H9 (cell line): ENCODE measurements at regions not wholly inside any gene's neighbourhood (a gene's known extent, or its start where the extent isn't known, plus 50 kb on each side); places are given as distances from the start of the nearest gene placed in this dataset.

Experiments used
- DNase-seq: peaks from one replicate; pipeline ENCODE4 v3.0.0-alpha.2; 2017
- H2AFZ ChIP-seq: one replicate; pipeline ENCODE4 v1.6.1; 2013; ENCODE audit warnings: mild to moderate bottlenecking, low read length, control low read depth, moderate library complexity
- H2AK5ac ChIP-seq: 2 replicates; pipeline ENCODE4 v1.6.1; 2013; ENCODE audit warnings: low read length, control low read depth, mixed read lengths; ENCODE audit not compliant: insufficient read length
- H2BK120ac ChIP-seq: one replicate; pipeline ENCODE4 v1.6.1; 2013; ENCODE audit warnings: low read depth, mild to moderate bottlenecking, low read length, control low read depth, inconsistent platforms; ENCODE audit not compliant: poor library complexity, severe bottlenecking
- H2BK12ac ChIP-seq: 2 replicates; pipeline ENCODE4 v1.6.1; 2013; ENCODE audit warnings: low read length, control low read depth, mixed read lengths, low read depth; ENCODE audit not compliant: insufficient read length
- H2BK15ac ChIP-seq: 2 replicates; pipeline ENCODE4 v1.6.1; 2013; ENCODE audit warnings: low read depth, low read length, control low read depth
- H2BK20ac ChIP-seq: one replicate; pipeline ENCODE4 v1.6.1; 2013; ENCODE audit warnings: low read depth, mild to moderate bottlenecking, low read length, control low read depth, inconsistent platforms; ENCODE audit not compliant: poor library complexity, severe bottlenecking
- H2BK5ac ChIP-seq: 2 replicates; pipeline ENCODE4 v1.6.1; 2013; ENCODE audit warnings: low read length, control low read depth, mixed read lengths; ENCODE audit not compliant: insufficient read length
- H3K14ac ChIP-seq: 2 replicates; pipeline ENCODE4 v1.6.1; 2013; ENCODE audit warnings: low read length, control low read depth; ENCODE audit not compliant: insufficient read depth
- H3K18ac ChIP-seq: 2 replicates; pipeline ENCODE4 v1.6.1; 2013; ENCODE audit warnings: low read depth, mild to moderate bottlenecking, mixed read lengths, low read length, control low read depth; ENCODE audit not compliant: insufficient read length
- H3K23ac ChIP-seq: 2 replicates; pipeline ENCODE4 v1.6.1; 2013; ENCODE audit warnings: low read length, control low read depth, mixed read lengths, low read depth; ENCODE audit not compliant: insufficient read length
- H3K23me2 ChIP-seq: 2 replicates; pipeline ENCODE4 v1.6.1; 2013; ENCODE audit warnings: low read depth, mild to moderate bottlenecking, mixed read lengths, low read length, control low read depth; ENCODE audit not compliant: insufficient read length, poor library complexity, severe bottlenecking
- H3K27ac ChIP-seq: 2 replicates; pipeline ENCODE4 v1.5.1; 2013; ENCODE audit warnings: low read length, control low read depth, mixed read lengths, low read depth; ENCODE audit not compliant: insufficient read length
- H3K27me3 ChIP-seq: 2 replicates; pipeline ENCODE4 v1.6.1; 2013; ENCODE audit warnings: low read length, control low read depth, inconsistent platforms; ENCODE audit not compliant: insufficient read depth
- H3K4ac ChIP-seq: 2 replicates; pipeline ENCODE4 v1.6.1; 2013; ENCODE audit warnings: low read depth, mild to moderate bottlenecking, control low read depth, inconsistent platforms, low read length, moderate library complexity
- H3K4me1 ChIP-seq: 2 replicates; pipeline ENCODE4 v1.6.1; 2013; ENCODE audit warnings: low read length, control low read depth, inconsistent platforms; ENCODE audit not compliant: insufficient read depth
- H3K4me2 ChIP-seq: 2 replicates; pipeline ENCODE4 v1.6.1; 2013; ENCODE audit warnings: low read length, control low read depth, mixed read lengths; ENCODE audit not compliant: insufficient read length, insufficient read depth
- H3K56ac ChIP-seq: 2 replicates; pipeline ENCODE4 v1.6.1; 2013; ENCODE audit warnings: low read depth, mild to moderate bottlenecking, mixed read lengths, low read length, control low read depth; ENCODE audit not compliant: insufficient read length
- H3K79me1 ChIP-seq: 2 replicates; pipeline ENCODE4 v1.6.1; 2013; ENCODE audit warnings: low read depth, mild to moderate bottlenecking, moderate library complexity, low read length, control low read depth, inconsistent platforms; ENCODE audit not compliant: insufficient read depth, poor library complexity, severe bottlenecking
- H3K79me2 ChIP-seq: 2 replicates; pipeline ENCODE4 v1.6.1; 2013; ENCODE audit warnings: low read length, control low read depth, inconsistent platforms; ENCODE audit not compliant: insufficient read depth
- H3K9ac ChIP-seq: 2 replicates; pipeline ENCODE4 v1.6.1; 2013; ENCODE audit warnings: low read length, control low read depth, mixed read lengths; ENCODE audit not compliant: insufficient read length; ENCODE audit errors: extremely low read depth
- H3K9me3 ChIP-seq: one replicate; pipeline ENCODE4 v1.6.1; 2013; ENCODE audit warnings: low read depth, low read length, inconsistent platforms; ENCODE audit not compliant: control insufficient read depth
- H3T11ph ChIP-seq: one replicate; pipeline ENCODE4 v1.6.1; 2013; ENCODE audit warnings: mild to moderate bottlenecking, low read length, control low read depth, inconsistent platforms
- H4K20me1 ChIP-seq: one replicate; pipeline ENCODE4 v1.6.1; 2013; ENCODE audit not compliant: control insufficient read depth, insufficient read length, insufficient read depth
- H4K5ac ChIP-seq: 2 replicates; pipeline ENCODE4 v1.6.1; 2013; ENCODE audit warnings: low read depth, mild to moderate bottlenecking, mixed read lengths, low read length, control low read depth; ENCODE audit not compliant: insufficient read length
- H4K8ac ChIP-seq: replicated peaks from 2 replicates; pipeline ENCODE4 v1.6.1; 2013; ENCODE audit warnings: low read length, control low read depth, mixed read lengths, low read depth; ENCODE audit not compliant: insufficient read length
- H4K91ac ChIP-seq: 2 replicates; pipeline ENCODE4 v1.6.1; 2013; ENCODE audit warnings: low read depth, mild to moderate bottlenecking, moderate library complexity, mixed read lengths, low read length, control low read depth; ENCODE audit not compliant: insufficient read length
- H3K27ac Mint-ChIP-seq, 3 experiments: 2 replicates in 2 of 3; 3 replicates in 1 of 3; pipeline ENCODE4 v1.8.0; 2020 to 2021; ENCODE audit warnings: mixed read lengths in 3 of 3, mild to moderate bottlenecking in 1 of 3, moderate library complexity in 1 of 3
- H3K27me3 Mint-ChIP-seq: 2 replicates; pipeline ENCODE4 v1.8.0; 2021; ENCODE audit warnings: low read depth, mild to moderate bottlenecking, moderate library complexity, mixed read lengths
- H3K36me3 Mint-ChIP-seq, 3 experiments: 2 replicates in 2 of 3; 3 replicates in 1 of 3; pipeline ENCODE4 v1.8.0; 2020 to 2021; ENCODE audit warnings: low read depth in 3 of 3, mixed read lengths in 3 of 3; ENCODE audit not compliant: insufficient read depth in 1 of 3
- H3K4me1 Mint-ChIP-seq, 2 experiments: 2 replicates each; pipeline ENCODE4 v1.8.0; 2020; ENCODE audit warnings: mixed read lengths in 2 of 2
- H3K4me3 Mint-ChIP-seq, 2 experiments: 2 replicates in 1 of 2; 3 replicates in 1 of 2; pipeline ENCODE4 v1.8.0; 2020 to 2021; ENCODE audit warnings: mild to moderate bottlenecking in 2 of 2, mixed read lengths in 2 of 2, moderate library complexity in 1 of 2
- H3K9me3 Mint-ChIP-seq, 2 experiments: 2 replicates in 1 of 2; 3 replicates in 1 of 2; pipeline ENCODE4 v1.8.0; 2020; ENCODE audit warnings: mild to moderate bottlenecking in 2 of 2, mixed read lengths in 2 of 2, moderate library complexity in 1 of 2
- WGBS: extraction: QIAGEN DNeasy Blood & Tissue Kit; methylation state at CpG from one replicate; pipeline ENCODE4 v1.1.7; 2013; ENCODE audit warnings: missing lambda C conversion rate, low lambda C conversion rate, mixed read lengths; ENCODE audit not compliant: insufficient read length; ENCODE audit errors: extremely low coverage; 5-methylcytosine and 5-hydroxymethylcytosine counted together
- TF ChIP-seq, protein P1 (sequence below): fragments of 200-600 bp; sonication (generic); conservative IDR thresholded peaks from 3 replicates; pipeline ENCODE4 v1.8.0; 2021; ENCODE audit warnings: antibody characterized with exemption, mild to moderate bottlenecking

DNA sequence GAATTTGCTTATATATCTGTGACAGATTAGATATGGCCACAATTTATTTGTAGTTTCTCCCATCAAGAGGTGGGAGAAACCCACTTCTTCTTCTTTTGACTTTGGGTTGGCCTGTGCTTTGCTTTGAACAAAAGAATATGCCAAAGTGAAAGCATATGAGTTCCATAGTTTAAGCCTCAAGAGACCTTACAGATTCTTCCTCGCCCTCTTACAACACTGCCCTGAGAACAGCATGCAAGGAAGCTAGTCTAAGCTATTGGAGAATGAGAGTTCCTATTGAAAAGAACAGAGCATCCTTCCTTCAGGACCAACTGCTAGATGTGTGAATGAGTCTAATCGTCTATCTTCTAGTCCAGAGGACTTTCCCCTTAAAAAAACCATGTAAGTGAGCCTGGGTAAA lies 394.8 kb downstream of the TUSC7 start:
- Mint-ChIP-seq H3K4me3 (no peak overlapping the region), H3K27me3 (no peaks in the 10 kb centered on the region), H3K4me1 (peaks cover 16 to 17% of the 10 kb centered on the region in 2 experiments), H3K27ac (peak overlapping the region in 1 of 3 experiments; percentile 2; a peak in 2 of 7 replicates), H3K36me3 (peaks cover 0 to 18% (median 3%) of the 10 kb centered on the region in 3 experiments; a peak in 5 of 7 replicates), H3K9me3 (peaks cover 3 to 4% of the 10 kb centered on the region in 2 experiments)
- H4K8ac ChIP-seq, result no peak overlapping the region
- H3K27ac ChIP-seq, result no peak overlapping the region
- DNase-seq, result no peak
- no peak overlapping the region for H2AK5ac ChIP-seq
- H4K5ac ChIP-seq, result no peak overlapping the region
- H3K4me1 ChIP-seq, result peaks cover 4% of the 10 kb centered on the region; the same call in 1 of the 2 replicates
- H3K79me1 ChIP-seq, result no peaks in the 10 kb centered on the region
- no peak overlapping the region for H2AFZ ChIP-seq
- no peak overlapping the region for H2BK5ac ChIP-seq
- H3K56ac ChIP-seq, result no peak overlapping the region
- no peaks in the 10 kb centered on the region for H3K23me2 ChIP-seq
- no peak overlapping the region for H2BK12ac ChIP-seq
- H3K27me3 ChIP-seq, result no peaks in the 10 kb centered on the region
- no peaks in the 10 kb centered on the region for H3K79me2 ChIP-seq
- WGBS, result no CpG with 5 or more reads among the region's 2 CpGs
- H3K14ac ChIP-seq, result no peak overlapping the region
- H3K4me2 ChIP-seq, result no peak overlapping the region
- no peak overlapping the region for H4K91ac ChIP-seq
- H3K9me3 ChIP-seq, result no peaks in the 10 kb centered on the region
- H2BK120ac ChIP-seq, result no peak overlapping the region
- H3K23ac ChIP-seq, result no peak overlapping the region
- H2BK20ac ChIP-seq, result no peak overlapping the region
- no peaks in the 10 kb centered on the region for H4K20me1 ChIP-seq
- H3T11ph ChIP-seq, result no peak overlapping the region
- no peak overlapping the region for H3K18ac ChIP-seq
- TF ChIP-seq, protein P1, sequence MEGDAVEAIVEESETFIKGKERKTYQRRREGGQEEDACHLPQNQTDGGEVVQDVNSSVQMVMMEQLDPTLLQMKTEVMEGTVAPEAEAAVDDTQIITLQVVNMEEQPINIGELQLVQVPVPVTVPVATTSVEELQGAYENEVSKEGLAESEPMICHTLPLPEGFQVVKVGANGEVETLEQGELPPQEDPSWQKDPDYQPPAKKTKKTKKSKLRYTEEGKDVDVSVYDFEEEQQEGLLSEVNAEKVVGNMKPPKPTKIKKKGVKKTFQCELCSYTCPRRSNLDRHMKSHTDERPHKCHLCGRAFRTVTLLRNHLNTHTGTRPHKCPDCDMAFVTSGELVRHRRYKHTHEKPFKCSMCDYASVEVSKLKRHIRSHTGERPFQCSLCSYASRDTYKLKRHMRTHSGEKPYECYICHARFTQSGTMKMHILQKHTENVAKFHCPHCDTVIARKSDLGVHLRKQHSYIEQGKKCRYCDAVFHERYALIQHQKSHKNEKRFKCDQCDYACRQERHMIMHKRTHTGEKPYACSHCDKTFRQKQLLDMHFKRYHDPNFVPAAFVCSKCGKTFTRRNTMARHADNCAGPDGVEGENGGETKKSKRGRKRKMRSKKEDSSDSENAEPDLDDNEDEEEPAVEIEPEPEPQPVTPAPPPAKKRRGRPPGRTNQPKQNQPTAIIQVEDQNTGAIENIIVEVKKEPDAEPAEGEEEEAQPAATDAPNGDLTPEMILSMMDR, result no peak
- H3K9ac ChIP-seq, result no peak overlapping the region
- no peak overlapping the region for H3K4ac ChIP-seq
- no peak overlapping the region for H2BK15ac ChIP-seq
